A549 (cell line): ENCODE measurements at regions not wholly inside any gene's neighbourhood (a gene's known extent, or its start where the extent isn't known, plus 50 kb on each side); places are given as distances from the start of the nearest gene placed in this dataset.

Experiments used
- ATAC-seq, 2 experiments: fragments of 200-7000 bp in 1 of 2; fragments of >200 bp in 1 of 2; cut with Nextera tagmentation in 1 of 2; cut with Tn5 transposase in 1 of 2; 3 replicates each; pipeline versions ENCODE4 v1.8.0 to v1.9.1; 2018 to 2020; ENCODE audit warnings: mild to moderate bottlenecking in 1 of 2, moderate library complexity in 1 of 2
- CTCF ChIA-PET: fragments of 300-600 bp; sonication (Branson Sonifier 250); formaldehyde crosslinking; extraction: SDS; loops from one replicate; lab custom pipeline; 2021; ENCODE audit warnings: antibody characterized with exemption, inconsistent platforms; lab: Yijun Ruan, JAX
- POLR2A ChIA-PET: fragments of 350-600 bp; formaldehyde crosslinking; extraction: SDS; loops from one replicate; lab custom pipeline; 2021; ENCODE audit warnings: antibody characterized with exemption, inconsistent platforms; lab: Yijun Ruan, JAX
- DNase-seq, 2 experiments: peaks; one replicate each; pipeline versions ENCODE4 v3.0.0 to v3.0.0-alpha.2; 2011 to 2016; ENCODE audit warnings: low read depth in 1 of 2, low spot score in 1 of 2
- FAIRE-seq: peaks from 2 replicates; lab custom pipeline; 2011; peaks lifted over from hg19 to GRCh38; lab: Jason Lieb, UNC
- H3K27ac ChIP-seq, 2 experiments: fragments of >200 bp; sonication (Bioruptor Twin); formaldehyde crosslinking; 3 replicates each; pipeline ENCODE4 v1.5.1; 2016 to 2017
- H3K4me1 ChIP-seq: fragments of >200 bp; sonication (Bioruptor Twin); formaldehyde crosslinking; 3 replicates; pipeline ENCODE4 v1.6.1; 2016
- H3K4me2 ChIP-seq: fragments of >200 bp; sonication (Bioruptor Twin); formaldehyde crosslinking; 3 replicates; pipeline ENCODE4 v1.6.1; 2016
- H3K4me3 ChIP-seq: fragments of >200 bp; sonication (Bioruptor Twin); formaldehyde crosslinking; 3 replicates; pipeline ENCODE4 v1.5.1; 2016
- H3K9me3 ChIP-seq: fragments of >200 bp; sonication (Bioruptor Twin); formaldehyde crosslinking; 3 replicates; pipeline ENCODE4 v1.6.1; 2016
- CBX2 ChIP-seq: fragments of 200-600 bp; sonication (generic); IDR thresholded peaks from 2 replicates; pipeline ENCODE4 v1.6.1; 2016; ENCODE audit warnings: low read depth, mild to moderate bottlenecking, borderline replicate concordance
- CHD2 ChIP-seq: fragments of 150-350 bp; IDR thresholded peaks from 2 replicates; pipeline ENCODE4 v1.6.1; 2014; ENCODE audit warnings: low read length; ENCODE audit not compliant: partially characterized antibody
- CHD4 ChIP-seq: fragments of 200-600 bp; sonication (generic); IDR thresholded peaks from 2 replicates; pipeline ENCODE4 v1.6.1; 2016; ENCODE audit warnings: antibody characterized with exemption, mild to moderate bottlenecking, borderline replicate concordance
- EHMT2 ChIP-seq: fragments of 200-600 bp; sonication (generic); IDR thresholded peaks from 2 replicates; pipeline ENCODE4 v1.6.1; 2016; ENCODE audit warnings: antibody characterized with exemption, low read depth, mild to moderate bottlenecking, moderate library complexity
- ELK1 ChIP-seq: fragments of 150-350 bp; IDR thresholded peaks from 2 replicates; pipeline ENCODE4 v1.6.1; 2014; ENCODE audit warnings: low read depth, mild to moderate bottlenecking, low read length
- FOXS1 ChIP-seq: fragments of 250-450 bp; sonication (Bioruptor Pico); IDR thresholded peaks from 2 replicates; pipeline ENCODE4 v1.5.0; 2020; ENCODE audit warnings: mild to moderate bottlenecking, moderate library complexity
- GATA3 ChIP-seq: IDR thresholded peaks from 2 replicates; pipeline ENCODE4 v1.6.1; 2012; ENCODE audit warnings: borderline replicate concordance
- HDAC2 ChIP-seq: fragments of 200-600 bp; sonication (generic); IDR thresholded peaks from 2 replicates; pipeline ENCODE4 v1.6.1; 2016
- HOXB5 ChIP-seq: fragments of 250-450 bp; sonication (Bioruptor Pico); IDR thresholded peaks from 2 replicates; pipeline ENCODE4 v1.5.0; 2020; ENCODE audit warnings: mild to moderate bottlenecking, moderate library complexity
- KDM5A ChIP-seq: fragments of 200-600 bp; sonication (generic); IDR thresholded peaks from 2 replicates; pipeline ENCODE4 v1.6.1; 2016; ENCODE audit warnings: antibody characterized with exemption, mild to moderate bottlenecking
- NFE2L2 ChIP-seq: fragments of 150-350 bp; conservative IDR thresholded peaks from 2 replicates; pipeline ENCODE4 v1.6.1; 2014; ENCODE audit warnings: low read length
- NR3C1 ChIP-seq: fragments of >200 bp; sonication (Bioruptor Twin); formaldehyde crosslinking; IDR thresholded peaks from 3 replicates; pipeline ENCODE4 v1.6.1; 2017
- REST ChIP-seq: fragments of 200-600 bp; sonication (generic); IDR thresholded peaks from 2 replicates; pipeline ENCODE4 v1.6.1; 2016; ENCODE audit warnings: antibody characterized with exemption, mild to moderate bottlenecking, moderate library complexity
- RFX5 ChIP-seq: fragments of 450-650 bp; IDR thresholded peaks from 2 replicates; pipeline ENCODE4 v1.7.1; 2014; ENCODE audit warnings: antibody characterized with exemption, mild to moderate bottlenecking, moderate library complexity
- SREBF2 ChIP-seq: fragments of 450-650 bp; IDR thresholded peaks from 2 replicates; pipeline ENCODE4 v1.6.1; 2014; ENCODE audit warnings: mild to moderate bottlenecking, moderate library complexity
- ZFP36 ChIP-seq: fragments of 450-650 bp; IDR thresholded peaks from 2 replicates; pipeline ENCODE4 v1.6.1; 2014; ENCODE audit warnings: borderline replicate concordance; ENCODE audit not compliant: partially characterized antibody
- ZNF302 ChIP-seq: fragments of 250-450 bp; sonication (Bioruptor Pico); IDR thresholded peaks from 2 replicates; pipeline ENCODE4 v1.9.0; 2021; ENCODE audit warnings: inconsistent platforms, mild to moderate bottlenecking, moderate library complexity
- ZSCAN20 ChIP-seq: fragments of 250-450 bp; sonication (Bioruptor Pico); IDR thresholded peaks from 2 replicates; pipeline ENCODE4 v1.8.0; 2022; ENCODE audit warnings: mild to moderate bottlenecking, moderate library complexity
- WGBS: methylation state at CpG from one replicate; pipeline ENCODE4 v1.1.6; 2017; ENCODE audit errors: missing lambda C conversion rate; 5-methylcytosine and 5-hydroxymethylcytosine counted together
- TF ChIP-seq, protein P1 (sequence below): fragments of 250-450 bp; sonication (Bioruptor Pico); IDR thresholded peaks from 2 replicates; pipeline ENCODE4 v1.5.0; 2021; ENCODE audit warnings: mild to moderate bottlenecking, moderate library complexity, borderline replicate concordance
- TF ChIP-seq, protein P2 (sequence below): IDR thresholded peaks from 2 replicates; pipeline ENCODE4 v1.6.1; 2012
- TF ChIP-seq, protein P3 (sequence below): IDR thresholded peaks from 2 replicates; pipeline ENCODE4 v1.6.1; 2012

GRCh38 chr1:222399197-222399596 is 148.7 kb downstream of the HHIPL2 start (continued):
- TF ChIP-seq, protein P1, sequence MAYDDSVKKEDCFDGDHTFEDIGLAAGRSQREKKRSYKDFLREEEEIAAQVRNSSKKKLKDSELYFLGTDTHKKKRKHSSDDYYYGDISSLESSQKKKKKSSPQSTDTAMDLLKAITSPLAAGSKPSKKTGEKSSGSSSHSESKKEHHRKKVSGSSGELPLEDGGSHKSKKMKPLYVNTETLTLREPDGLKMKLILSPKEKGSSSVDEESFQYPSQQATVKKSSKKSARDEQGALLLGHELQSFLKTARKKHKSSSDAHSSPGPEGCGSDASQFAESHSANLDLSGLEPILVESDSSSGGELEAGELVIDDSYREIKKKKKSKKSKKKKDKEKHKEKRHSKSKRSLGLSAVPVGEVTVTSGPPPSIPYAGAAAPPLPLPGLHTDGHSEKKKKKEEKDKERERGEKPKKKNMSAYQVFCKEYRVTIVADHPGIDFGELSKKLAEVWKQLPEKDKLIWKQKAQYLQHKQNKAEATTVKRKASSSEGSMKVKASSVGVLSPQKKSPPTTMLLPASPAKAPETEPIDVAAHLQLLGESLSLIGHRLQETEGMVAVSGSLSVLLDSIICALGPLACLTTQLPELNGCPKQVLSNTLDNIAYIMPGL (CRISPR knock-in tag), result no peak

DNA sequence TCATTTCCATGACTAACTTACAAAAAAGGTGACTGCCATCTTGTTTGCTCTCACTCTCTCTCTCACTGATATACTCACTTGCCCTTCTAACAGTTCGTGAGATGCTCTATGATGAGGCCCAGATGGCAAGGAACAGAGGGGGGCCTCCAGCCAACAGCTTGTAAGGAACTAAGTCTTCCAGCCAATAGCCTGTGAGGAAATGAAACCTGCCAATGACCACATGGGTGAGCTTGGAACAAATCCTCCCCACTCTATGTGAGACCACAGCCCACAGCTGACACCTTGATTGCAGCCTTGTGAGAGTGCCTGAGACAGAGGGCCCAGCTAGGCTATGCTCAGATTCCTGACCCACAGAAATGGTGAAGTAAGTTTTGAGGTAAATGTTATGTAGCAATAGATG is 153.7 kb downstream of the HHIPL2 start:
- ChIA-PET POLR2A (no interaction called here), CTCF (no interaction called here)
- WGBS, result 0% methylated on average over 1 of the region's 1 CpG
- Histone ChIP-seq H3K4me2 (no peak overlapping the region), H3K4me3 (no peak overlapping the region), H3K4me1 (no peaks in the 10 kb centered on the region), H3K9me3 (no peaks in the 10 kb centered on the region), H3K27ac (no peak overlapping the region)
- ATAC-seq (no peak), FAIRE-seq (no peak), DNase-seq (no peak)
- TF ChIP-seq ZSCAN20 (CRISPR knock-in tag) (no peak), ZFP36 (no peak), ZNF302 (CRISPR knock-in tag) (no peak), ELK1 (no peak), CHD4 (no peak), SREBF2 (no peak), GATA3 (no peak), NR3C1 (no peak), EHMT2 (no peak), CHD2 (no peak), CBX2 (no peak), REST (no peak), NFE2L2 (no peak), HDAC2 (no peak), FOXS1 (CRISPR knock-in tag) (no peak), KDM5A (no peak), HOXB5 (CRISPR knock-in tag) (no peak), RFX5 (no peak)
- TF ChIP-seq, protein P2, sequence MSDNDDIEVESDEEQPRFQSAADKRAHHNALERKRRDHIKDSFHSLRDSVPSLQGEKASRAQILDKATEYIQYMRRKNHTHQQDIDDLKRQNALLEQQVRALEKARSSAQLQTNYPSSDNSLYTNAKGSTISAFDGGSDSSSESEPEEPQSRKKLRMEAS, result no peak

DNA sequence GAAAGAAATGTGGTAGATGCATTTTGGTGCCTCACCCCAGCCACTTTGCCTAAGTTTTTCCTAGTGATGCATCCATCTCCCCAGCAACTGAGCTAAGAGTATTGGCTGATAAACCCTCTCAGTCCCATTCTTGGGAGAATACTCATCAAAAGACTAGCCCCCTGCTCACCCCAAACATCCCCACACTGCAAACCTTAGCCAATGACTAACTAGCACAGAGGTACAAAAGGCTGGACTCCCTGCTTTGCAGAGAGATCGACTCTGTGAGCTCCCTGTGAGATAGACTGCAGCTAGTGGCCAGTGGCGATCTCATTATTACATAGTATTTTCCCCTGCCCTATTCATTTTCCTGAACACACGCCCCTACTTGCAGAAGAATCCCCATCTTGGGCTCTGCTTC is 155.3 kb downstream of the HHIPL2 start:
- CTCF ChIA-PET, result no interaction called here
- Histone ChIP-seq H3K4me3 (no peak overlapping the region), H3K9me3 (no peaks in the 10 kb centered on the region), H3K4me1 (no peaks in the 10 kb centered on the region), H3K4me2 (no peak overlapping the region), H3K27ac (no peak overlapping the region)
- no peak for ATAC-seq
- no peak for TF ChIP-seq ZFP36
- TF ChIP-seq, protein P3, sequence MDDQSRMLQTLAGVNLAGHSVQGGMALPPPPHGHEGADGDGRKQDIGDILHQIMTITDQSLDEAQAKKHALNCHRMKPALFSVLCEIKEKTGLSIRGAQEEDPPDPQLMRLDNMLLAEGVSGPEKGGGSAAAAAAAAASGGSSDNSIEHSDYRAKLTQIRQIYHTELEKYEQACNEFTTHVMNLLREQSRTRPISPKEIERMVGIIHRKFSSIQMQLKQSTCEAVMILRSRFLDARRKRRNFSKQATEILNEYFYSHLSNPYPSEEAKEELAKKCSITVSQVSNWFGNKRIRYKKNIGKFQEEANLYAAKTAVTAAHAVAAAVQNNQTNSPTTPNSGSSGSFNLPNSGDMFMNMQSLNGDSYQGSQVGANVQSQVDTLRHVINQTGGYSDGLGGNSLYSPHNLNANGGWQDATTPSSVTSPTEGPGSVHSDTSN, result no peak
- POLR2A ChIA-PET, result no interaction called here
- 24% methylated on average over 3 of the region's 3 CpGs for WGBS
- FAIRE-seq, result no peak
- no peak for DNase-seq
